Amygdala (tissue), 56 donors: ENCODE measurements at regions not wholly inside any gene's neighbourhood (a gene's known extent, or its start where the extent isn't known, plus 50 kb on each side); places are given as distances from the start of the nearest gene placed in this dataset.

ENCODE experiments used
- DNase-seq, 56 donors: peaks; one replicate each; lab custom pipeline; 2025; lab: John Stamatoyannopoulos, UW

DNA sequence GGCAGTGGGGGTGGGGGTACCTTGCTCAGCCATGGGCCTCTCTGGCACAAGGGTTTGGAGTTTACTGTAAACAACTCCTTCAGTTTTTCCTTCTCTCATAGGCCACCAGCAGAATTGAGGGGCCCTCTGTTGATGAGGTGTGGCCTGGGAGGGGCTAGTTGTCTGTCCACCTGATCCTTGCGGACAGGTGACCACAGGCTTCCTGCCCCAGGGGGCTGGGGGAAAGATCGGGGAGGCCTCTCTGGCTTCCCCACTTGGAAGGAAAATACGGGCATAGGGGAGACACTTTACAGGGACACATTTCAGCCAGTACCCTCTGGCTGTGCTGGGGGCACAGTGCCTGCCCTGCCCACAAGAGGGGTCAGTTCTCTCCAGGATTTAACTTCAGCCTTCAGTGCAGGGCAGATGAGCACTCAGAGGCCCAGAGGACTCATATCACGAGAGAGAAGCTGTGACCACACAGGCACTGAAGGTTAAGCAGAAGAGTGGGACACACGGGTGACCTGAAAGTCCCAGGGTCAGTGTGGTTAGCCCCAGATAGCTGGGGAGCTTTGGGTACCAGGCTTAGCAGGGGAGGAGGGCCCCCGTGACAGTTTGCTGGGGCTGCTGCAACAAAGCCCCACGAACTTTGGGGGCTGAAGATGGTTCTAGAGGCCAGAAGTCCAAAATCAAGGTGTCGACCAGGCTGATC, 245.9 kb downstream of the SEC14L1 start:
- no peak for DNase-seq

DNA sequence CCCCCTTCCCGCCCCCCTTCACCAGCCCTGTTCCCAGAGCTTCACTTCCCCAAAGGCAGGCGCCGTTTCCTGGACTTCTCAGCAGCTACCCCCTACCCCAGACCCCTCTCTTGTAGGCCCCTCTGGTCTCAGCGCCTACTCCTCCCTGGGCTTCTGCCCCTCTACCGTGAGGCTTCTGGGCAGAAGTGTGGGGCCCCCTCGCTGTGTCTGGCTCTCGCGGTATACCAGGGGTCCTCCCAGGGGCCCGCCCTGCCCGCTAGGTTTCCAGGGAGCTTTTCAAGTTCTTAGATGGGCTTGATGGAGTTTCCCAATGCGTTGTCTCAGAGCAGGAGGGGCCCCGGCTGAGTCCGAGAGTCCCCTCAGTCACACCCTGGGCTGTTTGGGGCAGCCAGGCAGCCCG, 247.1 kb downstream of the SEC14L1 start:
- no peak for DNase-seq

DNA sequence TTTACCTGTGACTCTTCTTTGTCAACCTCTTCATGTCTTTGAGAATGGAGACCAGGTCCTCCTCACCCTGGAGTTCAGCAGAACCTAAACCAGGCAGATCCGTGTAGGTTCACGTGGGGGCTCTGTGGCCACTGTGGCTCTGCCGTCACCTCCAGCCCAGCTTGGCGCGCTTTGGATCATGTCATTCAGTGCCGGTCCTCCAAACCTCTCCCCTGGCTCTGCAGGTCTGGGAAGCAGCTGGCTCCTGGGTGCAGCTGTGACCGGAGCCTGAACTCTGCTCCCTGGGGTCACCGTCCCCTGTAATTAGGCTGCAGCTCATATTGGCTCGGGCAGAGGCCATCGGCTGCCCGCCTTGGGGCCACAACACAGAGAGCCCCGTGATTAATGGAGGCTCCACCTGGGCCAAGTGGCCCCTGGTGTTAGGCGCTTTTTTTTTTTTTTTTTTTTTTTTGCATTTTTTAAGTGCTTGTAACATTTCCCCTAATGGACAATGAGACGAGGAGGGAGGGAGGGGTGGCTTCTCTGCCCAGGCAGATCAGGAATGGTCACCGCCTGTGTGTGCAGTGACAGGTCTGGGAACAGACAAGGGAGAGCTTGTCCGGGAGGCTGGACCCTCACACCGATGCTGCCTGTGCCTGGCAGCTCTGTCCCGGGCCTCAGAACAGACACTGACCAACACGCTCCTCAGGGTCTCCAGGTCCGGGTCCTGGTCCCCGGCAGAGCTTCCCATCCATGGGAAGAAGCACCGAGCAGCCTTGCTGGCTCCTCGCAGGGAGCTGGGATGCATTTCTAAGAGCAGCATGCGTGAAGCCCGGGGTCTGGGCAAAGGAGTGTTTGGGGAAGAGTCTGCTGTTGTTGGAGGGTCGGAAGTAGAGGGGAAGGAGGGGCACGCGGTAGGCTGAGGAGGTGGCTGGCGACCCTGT, 247.9 kb downstream of the SEC14L1 start:
- DNase-seq: no peak

DNA sequence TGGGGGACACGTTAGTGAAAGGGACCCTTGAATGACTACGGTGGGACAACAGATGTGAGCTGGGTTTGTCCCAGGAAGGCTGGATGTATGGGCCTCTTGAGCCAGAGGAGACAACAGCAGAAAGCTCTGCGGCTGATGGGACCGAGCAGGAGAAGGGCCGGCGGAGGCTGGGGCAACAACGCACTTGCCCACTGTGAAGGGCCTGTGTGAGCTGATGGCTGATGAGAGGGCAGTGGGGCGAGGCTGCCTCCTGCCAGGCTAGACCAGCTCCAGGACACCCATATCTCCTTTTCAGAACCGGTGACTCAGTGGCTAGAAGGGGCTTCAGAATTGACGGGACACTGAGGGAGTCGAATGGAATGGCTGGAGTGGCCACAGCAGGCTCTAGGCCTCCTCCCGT, 250.1 kb downstream of the SEC14L1 start:
- no peak for DNase-seq

DNA sequence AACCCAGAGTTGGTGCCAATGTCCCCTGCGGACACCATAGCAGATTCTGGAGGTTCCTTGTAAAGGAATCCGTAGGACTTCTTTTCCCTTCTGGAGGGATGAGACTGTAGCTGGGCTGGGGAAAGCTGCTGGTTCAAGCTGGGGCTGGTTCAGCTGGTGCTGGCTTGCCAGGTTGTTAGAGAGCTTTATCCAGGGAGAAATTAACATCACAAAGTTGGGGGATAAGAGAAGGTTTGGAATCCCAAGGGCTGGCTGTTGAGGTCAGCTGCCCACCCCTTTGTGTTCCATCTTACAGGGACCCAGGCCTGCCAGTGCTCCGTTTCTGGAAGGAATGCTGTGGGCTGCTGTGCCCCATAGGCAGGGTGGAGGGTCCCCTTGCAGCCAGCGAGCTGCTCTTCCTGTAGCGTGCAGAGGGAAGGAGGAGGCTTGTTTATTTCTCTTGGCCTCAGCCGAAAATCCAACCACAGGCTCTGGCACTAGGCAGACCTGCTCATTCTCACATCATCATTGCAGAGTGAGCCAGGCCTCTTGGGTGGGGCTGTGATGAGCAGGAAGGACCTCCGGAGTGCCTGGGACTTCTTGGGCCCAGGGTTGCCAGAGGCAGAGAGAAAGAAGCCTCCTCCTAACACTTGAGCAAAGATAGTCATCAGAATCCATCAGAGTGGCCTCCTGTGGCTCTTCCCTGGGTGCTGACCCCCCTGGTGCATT, 251.1 kb downstream of the SEC14L1 start:
- no peak for DNase-seq

DNA sequence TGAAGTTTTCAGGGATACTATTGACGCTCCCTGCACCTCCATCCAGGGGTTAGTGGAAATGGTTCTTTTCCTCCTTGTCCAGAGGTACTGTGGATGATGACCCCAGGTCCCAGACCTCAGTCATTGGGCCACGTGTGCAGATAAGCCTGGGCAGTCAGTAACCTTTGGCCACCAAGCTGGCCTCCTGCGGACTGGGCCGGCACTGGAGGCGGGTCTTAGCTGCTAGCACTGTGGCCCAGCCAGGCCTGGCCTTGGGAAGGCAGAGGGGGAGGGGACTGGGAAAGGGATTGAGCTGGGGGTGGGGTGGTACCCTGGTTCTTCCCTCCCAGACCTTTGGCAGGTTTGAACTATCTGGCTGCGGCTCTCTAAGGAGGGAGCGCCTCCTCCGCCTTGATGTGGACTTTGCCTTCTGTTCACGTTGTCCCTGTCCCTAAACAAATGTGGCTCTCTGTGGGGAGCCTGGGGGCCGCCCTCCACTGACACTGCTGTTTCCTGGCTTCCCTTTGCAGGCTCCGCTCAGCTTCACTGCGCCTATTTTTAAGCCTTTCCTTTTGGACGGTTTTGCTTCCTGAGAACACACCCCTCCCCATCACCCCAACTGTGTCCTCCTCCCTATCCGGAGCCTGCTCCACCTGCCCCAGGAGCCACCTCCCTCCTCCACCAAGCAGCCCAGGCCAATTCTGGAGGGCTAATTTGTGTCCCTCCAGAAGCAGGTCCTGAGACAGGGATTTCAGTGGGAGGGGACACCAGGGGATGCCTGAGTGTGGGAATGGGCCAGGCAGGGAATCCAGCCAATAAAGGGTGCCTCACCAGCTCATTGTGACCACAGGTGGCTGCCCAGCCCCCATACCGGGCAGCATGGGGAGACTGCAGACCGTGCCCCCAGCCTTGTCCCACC, 251.9 kb downstream of the SEC14L1 start:
- DNase-seq: peak in 4 of 56 donors; percentile 10 to 32 (median 23)

DNA sequence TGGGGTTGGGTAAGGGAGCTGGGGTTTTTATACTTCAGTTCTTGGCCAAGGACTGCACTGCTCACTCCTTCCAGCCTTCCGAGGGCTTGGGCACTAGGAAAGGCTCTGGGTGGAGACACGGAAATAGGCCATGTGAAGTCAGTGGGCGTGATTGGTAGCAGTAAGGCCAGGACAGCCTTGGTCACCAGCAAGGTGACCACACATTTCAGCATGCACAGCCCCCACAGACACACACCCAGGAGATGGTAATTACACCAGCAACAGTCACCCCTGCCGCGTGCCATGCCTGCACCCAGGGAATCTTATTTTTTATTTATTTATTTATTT, 252.5 kb downstream of the SEC14L1 start:
- no peak for DNase-seq

DNA sequence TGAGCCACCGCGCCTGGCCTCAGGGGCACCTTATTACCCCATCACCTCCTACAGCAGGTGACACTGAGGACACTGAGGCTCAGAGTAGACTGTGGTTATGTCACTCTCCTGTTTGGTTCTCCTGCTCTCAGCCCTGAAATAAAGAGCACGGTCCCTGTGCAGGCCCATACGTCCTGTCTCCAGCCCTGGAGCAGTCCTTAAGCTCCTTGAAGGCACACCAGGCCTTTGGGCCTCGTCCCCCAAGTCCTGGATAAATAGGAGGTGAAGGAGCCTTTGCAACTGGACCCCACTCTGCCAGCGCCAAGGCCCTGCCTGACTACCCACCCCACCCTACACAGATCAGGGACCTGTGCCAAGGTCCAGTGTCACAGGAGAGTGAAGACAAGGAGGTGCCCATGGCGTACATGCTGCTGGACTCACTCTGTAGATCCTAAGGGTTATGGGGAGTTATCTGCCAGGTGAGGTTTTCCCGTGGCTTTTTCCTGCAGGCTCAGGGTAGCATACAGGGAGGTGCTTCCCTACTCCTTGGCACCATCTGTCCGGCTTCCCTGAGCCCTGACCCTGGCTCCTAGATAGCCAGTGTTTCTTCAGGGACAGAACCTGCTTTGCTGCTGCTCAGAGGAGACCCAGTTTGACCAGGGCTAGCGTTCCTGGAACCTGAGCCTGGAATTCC, 253.2 kb downstream of the SEC14L1 start:
- no peak for DNase-seq

DNA sequence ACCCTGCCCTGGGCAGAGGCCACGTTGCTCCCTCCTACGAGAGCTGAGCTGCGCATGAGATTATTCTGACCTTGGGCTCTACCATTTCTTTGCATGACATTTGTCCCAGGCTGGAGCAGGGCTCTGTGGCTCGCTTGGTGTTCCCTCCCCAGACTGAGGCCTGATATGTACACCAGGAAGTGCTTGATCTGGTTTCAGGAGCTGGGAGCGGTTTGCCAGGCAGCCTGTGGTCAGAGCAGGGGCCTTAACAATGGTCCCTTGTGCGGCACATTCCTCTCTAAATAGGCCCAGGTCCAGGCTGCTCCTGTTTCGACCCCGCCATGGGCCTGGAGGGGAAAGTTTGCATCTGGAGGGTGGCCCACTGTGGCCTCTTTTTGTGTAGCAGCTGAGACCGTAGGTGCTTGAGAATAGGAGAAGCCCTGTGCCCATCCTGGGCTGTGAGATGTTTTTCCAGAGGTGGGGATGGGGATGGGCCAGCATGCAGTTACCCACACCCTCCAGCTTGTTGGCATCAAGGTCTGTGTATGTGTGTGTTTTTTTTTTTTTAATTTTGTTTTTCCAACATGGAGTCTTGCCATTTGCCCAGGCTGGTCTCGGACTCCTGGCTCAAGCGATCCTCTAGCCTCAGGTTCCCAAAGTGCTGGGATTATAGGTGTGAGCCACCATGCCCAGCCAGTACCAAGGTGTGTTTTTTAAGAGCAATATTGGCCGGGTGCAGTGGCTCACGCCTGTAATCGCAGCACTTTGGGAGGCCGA, 253.9 kb downstream of the SEC14L1 start:
- DNase-seq: peak in 1 of 56 donors; percentile 17

DNA sequence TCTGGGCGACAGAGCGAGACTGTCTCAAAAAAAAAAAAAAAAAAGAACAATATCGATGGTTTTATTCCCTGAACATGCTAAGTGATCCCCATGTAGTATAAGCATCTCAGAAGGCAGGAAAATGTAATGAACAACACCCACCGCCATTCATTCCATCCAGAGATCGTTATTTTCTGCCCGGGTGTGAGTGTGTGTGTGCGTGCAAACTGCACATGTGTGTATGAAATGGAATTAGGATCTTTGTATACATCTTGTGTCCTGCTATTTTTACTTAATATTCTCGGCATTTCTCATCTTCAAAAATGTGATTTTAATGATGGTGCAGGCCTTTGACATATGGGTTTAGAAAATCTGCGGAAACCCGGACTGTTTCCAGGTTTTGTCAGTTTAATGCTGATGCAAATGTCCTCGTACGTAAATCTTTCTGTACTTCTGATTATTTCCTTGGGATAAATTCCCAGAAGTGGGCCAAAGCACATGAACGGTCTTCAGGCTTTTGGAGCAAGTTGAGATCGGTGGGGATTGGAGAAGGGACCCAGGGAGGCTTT, 254.8 kb downstream of the SEC14L1 start:
- DNase-seq: no peak

DNA sequence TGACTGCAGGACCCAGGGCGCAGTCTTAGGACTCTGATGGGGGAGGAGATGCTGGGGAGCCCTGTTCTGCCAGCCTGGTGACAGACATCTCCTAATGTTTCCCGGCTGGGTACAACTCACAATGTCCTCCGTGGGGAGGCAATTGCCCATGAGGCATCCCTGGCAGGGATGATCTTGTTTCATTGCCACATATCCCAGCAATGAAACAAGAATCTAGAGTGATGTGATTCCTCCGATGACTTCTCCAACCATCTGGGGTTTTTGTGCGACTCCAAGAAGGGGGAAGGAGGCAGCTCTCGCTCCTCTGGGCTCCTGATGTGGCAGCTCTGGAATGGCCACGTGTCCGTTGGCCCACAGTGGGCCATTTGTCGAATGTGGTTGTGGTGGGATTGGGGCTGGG, 255.8 kb downstream of the SEC14L1 start:
- DNase-seq: no peak

DNA sequence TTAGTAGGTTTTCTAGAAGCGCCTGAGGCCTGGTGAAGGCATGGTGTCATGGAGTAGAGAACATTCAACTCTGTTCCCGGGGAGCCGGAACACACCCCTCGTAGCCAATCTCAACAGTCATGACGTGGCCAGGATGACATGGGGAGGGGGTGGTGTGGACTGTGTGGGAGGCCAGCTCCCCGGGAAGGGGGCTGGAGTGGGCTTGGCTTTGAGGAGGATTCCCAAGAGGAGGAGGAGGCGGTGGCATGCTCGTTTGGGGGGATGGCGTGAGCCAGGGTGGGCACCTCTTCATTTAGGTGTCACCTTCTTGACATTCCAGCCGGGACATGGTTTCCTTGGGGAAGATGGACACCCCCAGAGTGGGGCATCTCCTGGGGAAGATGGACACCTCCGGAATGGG, 257.5 kb downstream of the SEC14L1 start:
- no peak for DNase-seq

DNA sequence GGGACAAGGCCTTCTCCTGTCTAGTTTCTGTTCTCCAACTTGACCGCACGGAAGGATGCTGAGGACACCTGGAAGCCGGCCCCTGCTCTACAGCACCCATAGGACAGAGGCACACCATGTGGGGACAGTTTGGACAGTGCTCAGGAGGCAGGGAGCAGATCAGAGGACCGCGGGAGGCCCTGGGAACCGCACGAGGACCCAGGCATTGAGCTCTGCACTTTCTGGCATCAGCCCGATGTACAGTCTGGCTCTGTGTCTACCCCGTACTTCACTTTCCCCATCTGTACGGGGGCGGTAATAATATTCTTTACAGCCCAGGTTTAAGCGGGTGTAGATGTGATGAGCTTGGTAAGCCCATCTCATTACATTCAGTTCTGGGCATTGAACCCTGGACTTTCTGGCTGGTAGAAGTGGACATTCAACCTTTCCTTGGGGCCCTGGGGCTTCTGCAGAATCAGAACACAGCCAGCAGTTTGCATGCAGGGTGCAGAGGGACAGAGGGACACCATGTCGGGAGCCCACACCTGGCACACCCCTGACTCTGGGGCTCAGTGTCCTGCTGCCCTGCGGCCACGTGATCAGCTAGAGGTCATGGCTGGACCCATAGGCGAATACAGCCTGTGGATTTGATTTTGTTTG, 258.7 kb downstream of the SEC14L1 start:
- no peak for DNase-seq

DNA sequence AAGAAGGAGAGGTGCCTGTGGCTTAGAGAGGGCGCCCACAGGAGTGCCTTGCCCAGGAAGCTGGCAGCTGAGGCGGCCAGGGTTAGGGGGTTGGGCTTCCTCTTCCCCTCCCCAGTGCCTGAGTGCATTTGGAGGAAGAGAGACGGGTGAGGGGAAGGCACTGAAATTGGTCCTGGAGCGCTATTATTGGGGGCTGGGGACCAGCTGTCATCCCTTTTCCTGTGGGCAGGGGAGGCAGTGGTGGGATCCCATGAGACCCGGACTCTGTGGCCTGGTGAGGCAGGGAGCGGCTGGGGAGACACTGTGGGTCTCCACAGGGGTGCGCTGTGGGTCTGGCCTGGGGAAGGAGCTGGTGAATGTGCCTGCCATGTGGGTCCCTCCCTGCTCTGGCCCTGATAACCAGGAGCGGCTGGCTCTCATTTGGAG, 259.7 kb downstream of the SEC14L1 start:
- no peak for DNase-seq

DNA sequence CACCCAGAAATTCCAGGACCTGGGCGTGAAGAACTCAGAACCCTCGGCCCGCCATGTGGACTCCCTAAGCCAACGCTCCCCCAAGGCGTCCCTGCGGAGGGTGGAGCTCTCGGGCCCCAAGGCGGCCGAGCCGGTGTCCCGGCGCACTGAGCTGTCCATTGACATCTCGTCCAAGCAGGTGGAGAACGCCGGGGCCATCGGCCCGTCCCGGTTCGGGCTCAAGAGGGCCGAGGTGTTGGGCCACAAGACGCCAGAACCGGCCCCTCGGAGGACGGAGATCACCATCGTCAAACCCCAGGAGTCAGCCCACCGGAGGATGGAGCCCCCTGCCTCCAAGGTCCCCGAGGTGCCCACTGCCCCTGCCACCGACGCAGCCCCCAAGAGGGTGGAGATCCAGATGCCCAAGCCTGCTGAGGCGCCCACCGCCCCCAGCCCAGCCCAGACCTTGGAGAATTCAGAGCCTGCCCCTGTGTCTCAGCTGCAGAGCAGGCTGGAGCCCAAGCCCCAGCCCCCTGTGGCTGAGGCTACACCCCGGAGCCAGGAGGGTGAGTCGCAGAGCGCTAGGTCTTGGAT, 261.5 kb downstream of the SEC14L1 start:
- DNase-seq: no peak

DNA sequence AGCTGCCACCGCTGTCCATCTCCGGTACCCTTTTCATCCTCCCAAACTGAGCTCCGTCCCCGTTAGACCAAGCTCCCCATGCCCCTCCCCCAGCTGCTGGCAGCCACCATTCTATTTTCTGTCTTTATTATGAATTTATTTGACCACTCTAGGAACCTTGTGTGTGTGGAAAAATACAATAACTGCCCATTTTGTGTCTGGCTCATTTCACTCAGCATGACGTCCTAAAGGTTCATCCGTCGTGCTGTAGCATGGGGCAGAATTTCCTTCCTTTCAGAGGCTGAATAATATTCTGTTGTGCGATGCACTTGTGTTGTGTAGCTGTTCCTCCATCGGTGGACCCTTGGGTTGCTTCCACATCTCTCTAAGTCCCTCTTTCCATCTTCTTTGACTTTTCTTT, 263.1 kb downstream of the SEC14L1 start:
- DNase-seq: no peak

DNA sequence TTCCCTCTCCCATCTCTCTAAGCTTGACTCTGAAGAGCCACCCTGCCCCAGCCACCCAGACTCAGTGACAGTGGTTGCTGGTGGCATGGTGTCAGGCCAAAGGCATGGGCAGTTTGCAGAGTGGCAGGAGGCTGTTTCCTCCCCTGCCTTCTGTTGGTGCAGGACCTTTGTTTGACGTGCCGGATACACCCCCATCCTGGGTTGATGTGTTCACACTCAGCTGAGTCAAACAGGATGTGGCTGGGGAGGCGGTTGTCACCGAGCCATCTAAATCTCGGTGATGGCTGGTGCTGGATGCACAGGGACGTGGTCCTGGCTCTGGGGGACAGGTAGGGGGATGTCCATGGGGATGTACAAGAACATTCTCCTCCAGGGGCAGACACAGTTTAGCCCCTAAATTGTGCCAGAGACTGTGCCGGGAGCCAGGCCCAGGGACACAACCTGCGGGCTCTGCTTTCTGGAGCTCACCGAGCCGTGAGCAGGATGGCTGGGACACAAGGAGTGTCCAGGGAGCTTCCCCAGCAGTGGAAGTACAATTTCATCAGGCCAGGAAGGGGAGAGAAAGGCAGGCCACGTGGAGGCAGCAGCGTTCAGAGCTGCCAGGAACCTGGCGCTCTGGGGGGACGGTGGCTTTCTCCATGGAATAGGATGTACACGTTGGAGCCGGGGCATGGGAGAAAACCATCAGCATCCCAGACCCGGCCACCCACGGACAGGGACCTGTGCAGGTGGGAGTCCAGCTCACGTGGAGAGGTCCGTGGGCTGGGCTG, 264.2 kb downstream of the SEC14L1 start:
- DNase-seq: no peak
